SJCRH30 (cell line): ENCODE measurements at regions not wholly inside any gene's neighbourhood (a gene's known extent, or its start where the extent isn't known, plus 50 kb on each side); places are given as distances from the start of the nearest gene placed in this dataset.
A peak's percentile ranks its signal among the peaks of the same experiment; 100 is the strongest.
"Not testable (repeated sequence)": the region's sequence is repeated elsewhere in the genome, so short reads cannot be mapped to it uniquely, and the experiment has no call there.

Experiments used
- DNase-seq, 2 experiments: peaks; one replicate each; pipeline ENCODE4 v3.0.0-alpha.2; 2015 to 2020
- H3K27ac ChIP-seq: fragments of 250-450 bp; sonication (Bioruptor Pico); 2 replicates; pipeline ENCODE4 v1.5.1; 2020; ENCODE audit warnings: mild to moderate bottlenecking, moderate library complexity
- H3K27me3 ChIP-seq: fragments of 250-450 bp; sonication (Bioruptor Pico); 2 replicates; pipeline ENCODE4 v1.5.1; 2020; ENCODE audit warnings: mild to moderate bottlenecking, moderate library complexity
- H3K36me3 ChIP-seq: fragments of 250-450 bp; sonication (Bioruptor Pico); 2 replicates; pipeline ENCODE4 v1.5.1; 2020; ENCODE audit warnings: mild to moderate bottlenecking, moderate library complexity
- H3K4me1 ChIP-seq: fragments of 250-450 bp; sonication (Bioruptor Pico); 2 replicates; pipeline ENCODE4 v1.5.1; 2020; ENCODE audit warnings: mild to moderate bottlenecking, moderate library complexity
- H3K4me3 ChIP-seq: fragments of 250-450 bp; sonication (Bioruptor Pico); 2 replicates; pipeline ENCODE4 v1.5.1; 2020; ENCODE audit warnings: mild to moderate bottlenecking, moderate library complexity
- H3K9me3 ChIP-seq: fragments of 250-450 bp; sonication (Bioruptor Pico); replicated peaks from 2 replicates; pipeline ENCODE4 v1.5.1; 2020; ENCODE audit warnings: mild to moderate bottlenecking, moderate library complexity

DNA sequence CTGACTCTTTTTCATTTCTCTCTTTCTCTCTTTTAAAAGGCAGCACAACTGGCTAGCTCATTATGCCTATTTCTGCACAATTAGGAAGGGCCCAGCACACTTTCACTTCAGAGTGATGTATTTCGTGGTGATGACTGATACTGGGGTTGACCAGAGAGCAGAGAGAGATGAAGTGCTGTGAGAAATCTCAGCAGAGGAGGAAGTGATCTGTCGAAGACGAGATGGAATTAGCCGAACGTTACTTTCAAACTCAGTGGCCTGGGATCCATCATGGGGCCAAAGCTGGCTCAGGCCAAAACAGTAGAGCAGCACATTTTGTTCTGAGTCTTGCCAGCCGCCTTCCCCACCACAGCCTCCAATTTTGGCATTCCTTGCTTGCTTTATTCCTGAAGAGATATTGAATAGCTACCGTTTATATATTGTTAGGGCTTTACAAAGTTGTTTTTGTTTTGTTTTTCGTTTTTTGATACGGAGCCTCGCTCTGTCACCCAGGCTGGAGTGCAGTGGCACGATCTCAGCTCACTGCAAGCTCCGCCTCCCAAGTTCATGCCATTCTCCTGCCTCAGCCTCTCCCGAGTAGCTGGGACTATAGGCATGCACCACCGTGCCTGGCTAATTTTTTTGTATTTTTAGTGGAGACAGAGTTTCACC, 213.2 kb upstream of the ECI2 start:
- Histone ChIP-seq H3K27me3 (no peaks in the 10 kb centered on the region), H3K4me1 (peaks cover 35% of the 10 kb centered on the region)
- no peak for DNase-seq

DNA sequence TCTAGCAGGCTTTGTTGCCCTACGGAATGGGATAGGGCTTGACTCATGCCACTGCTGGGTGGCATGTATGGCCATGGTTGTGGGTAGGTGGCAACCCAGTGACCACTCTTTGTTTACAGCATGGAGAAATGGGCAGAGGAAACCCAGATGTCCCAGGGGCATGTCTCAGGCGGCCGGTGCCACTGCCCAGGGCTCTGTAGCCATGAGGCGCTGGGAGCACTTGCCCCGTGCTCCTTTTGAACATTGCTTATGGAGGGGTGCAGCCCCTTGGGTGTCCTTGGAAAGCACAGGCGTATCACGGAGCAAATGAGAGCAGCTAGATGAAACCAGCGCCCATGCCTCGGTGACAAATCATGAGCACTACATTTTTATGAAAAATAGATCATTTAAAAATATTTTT, 212.5 kb upstream of the ECI2 start:
- Histone ChIP-seq H3K9me3 (no peaks in the 10 kb centered on the region), H3K4me1 (peaks cover 28% of the 10 kb centered on the region), H3K27me3 (no peaks in the 10 kb centered on the region), H3K36me3 (no peaks in the 10 kb centered on the region), H3K27ac (no peak overlapping the region), H3K4me3 (no peak overlapping the region)
- no peak for DNase-seq

More for the DNA sequence above, 213.2 kb upstream of the ECI2 start:
- Histone ChIP-seq H3K9me3 (no peaks in the 10 kb centered on the region), H3K36me3 (no peaks in the 10 kb centered on the region), H3K27ac (no peak overlapping the region), H3K4me3 (no peak overlapping the region)

DNA sequence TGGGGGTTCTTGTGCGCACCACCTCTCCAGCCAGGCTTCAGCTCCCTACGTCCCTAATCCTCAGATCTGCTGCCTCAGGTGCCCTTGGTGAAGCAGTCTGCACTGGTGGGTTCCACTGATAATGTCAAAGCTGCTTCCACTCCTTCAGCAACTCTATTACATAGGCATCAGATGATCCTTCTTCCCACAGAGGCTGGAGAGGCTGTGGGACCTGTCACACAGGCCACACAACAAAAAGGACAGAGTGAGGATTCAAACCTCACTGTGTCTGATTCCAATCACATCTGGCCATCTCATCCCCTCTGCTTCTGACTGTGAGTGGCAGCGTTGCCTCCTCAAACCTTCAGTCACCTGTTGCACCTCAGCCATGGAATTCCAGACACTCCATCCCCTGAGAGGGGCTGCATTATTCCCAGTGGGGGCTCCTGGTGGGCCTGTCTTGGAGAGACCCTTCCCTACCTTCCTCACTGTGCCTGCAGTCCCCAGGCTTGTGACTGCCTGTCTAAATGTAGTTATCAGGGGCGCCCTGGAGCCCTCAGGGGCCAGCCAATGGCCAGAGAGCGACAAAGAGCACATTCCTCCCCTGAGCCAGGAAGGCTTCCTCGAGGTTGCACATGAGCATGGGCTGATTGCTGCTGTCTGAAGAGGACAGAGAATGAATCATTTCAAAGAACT, 211.4 kb upstream of the ECI2 start:
- peaks cover 22% of the 10 kb centered on the region for H3K4me1 ChIP-seq
- no peak overlapping the region for H3K27ac ChIP-seq
- H3K27me3 ChIP-seq = no peaks in the 10 kb centered on the region
- DNase-seq = no peak
- no peak overlapping the region for H3K4me3 ChIP-seq
- no peaks in the 10 kb centered on the region for H3K9me3 ChIP-seq
- H3K36me3 ChIP-seq = no peaks in the 10 kb centered on the region

DNA sequence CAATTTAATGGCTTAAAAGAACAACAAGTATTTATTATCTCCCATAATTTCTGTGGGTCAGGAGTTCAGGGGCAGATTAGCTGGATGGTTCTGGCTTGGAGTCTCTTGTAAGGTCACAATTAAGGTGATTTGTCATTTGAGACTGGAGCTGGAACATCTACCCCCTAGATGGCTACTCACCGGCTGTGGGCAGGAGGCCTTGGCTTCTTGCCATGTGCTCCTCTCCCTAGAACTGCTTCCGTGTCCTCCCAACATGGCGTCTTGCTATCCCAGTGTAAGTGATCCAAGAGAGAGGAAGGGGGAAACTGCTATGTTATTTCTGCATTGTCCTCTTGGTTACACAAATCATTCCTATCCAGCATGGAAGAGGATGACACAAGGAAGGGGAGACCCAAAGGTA, 210.2 kb upstream of the ECI2 start:
- DNase-seq = peak in 1 of 2 experiments; percentile 43
- Histone ChIP-seq H3K27ac (no peak overlapping the region), H3K9me3 (no peaks in the 10 kb centered on the region), H3K4me3 (no peak overlapping the region), H3K27me3 (no peaks in the 10 kb centered on the region), H3K4me1 (peaks cover 13% of the 10 kb centered on the region), H3K36me3 (no peaks in the 10 kb centered on the region)

DNA sequence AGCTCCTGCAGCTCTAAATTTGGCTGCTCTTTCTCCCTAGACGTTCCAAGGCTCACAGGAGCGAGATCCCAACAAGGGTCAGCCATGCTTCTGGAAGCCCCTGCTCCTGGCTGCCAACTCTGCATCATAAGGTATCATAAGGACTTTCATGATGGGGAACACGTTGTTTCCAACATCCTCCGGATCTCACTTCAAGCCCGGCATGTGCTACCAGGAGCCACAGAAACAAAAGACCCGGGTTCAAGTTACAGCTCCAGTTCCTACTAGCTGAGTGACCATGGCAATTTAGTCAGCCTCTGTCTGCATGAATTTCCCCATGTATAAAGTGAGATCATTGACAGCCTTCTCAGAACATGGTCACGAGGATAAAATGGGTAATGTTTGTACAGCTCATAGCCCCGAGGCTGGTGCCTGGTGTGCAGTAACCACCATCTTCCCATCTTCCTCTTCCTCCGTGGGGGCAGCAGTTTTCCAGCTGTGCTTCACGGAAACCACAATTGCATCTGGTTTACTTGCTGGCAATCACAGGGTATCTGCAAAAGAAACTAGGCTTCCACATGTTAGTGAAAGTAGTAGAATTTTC, 209.0 kb upstream of the ECI2 start:
- Histone ChIP-seq H3K36me3 (no peaks in the 10 kb centered on the region), H3K4me1 (peaks cover 16% of the 10 kb centered on the region), H3K9me3 (no peaks in the 10 kb centered on the region), H3K4me3 (no peak overlapping the region), H3K27me3 (no peaks in the 10 kb centered on the region), H3K27ac (no peak overlapping the region)
- DNase-seq = peak in 1 of 2 experiments; percentile 26

DNA sequence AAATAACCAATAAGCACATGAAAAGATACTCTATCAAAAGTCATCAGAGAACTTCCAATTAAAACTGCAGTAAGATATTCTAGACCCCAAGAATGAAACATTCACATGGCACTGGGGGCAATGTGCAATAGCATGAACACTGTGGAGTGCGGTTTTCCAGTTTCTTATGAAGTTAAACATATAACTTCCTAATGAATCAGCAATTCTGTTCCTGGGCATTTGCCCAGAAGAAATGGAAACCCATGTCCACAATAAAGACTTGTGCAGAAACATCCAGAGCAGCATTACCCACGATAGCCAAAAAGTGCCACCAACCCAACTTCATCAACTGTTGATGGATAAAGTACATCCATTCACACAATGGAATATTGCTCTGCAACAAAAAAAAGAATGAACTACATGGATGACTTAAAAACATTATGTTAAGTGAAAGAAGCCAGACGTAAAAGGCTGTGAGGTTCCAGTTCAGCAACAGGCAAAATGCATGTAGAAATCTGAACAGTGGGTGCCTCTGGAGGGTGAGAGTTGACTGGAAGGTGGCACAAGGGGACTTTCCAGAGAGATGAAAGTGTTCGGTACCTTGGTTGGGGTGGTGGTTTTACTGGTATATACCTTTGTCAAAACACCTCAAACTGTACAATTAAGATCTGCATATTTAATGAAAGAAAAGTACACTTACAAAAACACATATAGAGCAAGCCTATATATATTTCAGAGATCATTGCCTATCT, 207.2 kb upstream of the ECI2 start:
- Histone ChIP-seq H3K9me3 (no peaks in the 10 kb centered on the region), H3K4me1 (peaks cover 16% of the 10 kb centered on the region), H3K27me3 (no peaks in the 10 kb centered on the region), H3K36me3 (no peaks in the 10 kb centered on the region), H3K4me3 (no peak overlapping the region), H3K27ac (no peak overlapping the region)
- DNase-seq = no peak

DNA sequence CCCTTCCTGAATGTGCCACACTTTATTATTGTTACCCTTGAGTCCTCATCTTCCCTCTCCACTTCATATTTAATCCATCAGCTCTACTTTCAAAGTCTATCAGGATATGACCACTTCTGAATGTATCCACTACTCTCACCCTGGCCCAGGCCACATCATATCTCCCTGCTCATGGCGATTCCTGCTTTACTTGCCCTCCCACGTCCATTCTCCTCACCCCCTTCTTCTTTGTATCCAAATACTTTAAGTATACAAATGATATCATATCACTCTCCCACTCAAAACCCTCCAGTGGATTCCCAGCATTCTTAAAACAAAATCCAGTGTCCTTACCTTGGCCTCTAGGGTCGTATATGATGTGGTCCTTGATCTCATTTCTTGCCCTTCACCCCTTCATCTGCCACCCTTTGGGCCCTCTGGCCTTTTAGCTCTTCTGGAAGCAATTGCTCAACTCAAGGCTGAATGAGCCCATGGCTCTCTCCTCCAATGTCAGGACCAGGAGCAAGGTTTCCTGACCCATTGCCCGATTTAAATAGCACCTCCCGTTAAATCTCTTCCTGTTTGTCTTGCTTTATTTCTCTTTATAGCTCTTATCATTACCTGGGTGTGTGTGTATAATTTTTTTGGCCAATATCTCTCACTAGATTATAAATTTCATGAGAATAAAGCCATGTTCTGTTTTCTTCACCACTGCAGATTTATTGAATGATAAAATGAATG, 205.9 kb upstream of the ECI2 start:
- H3K36me3 ChIP-seq = no peaks in the 10 kb centered on the region
- no peaks in the 10 kb centered on the region for H3K27me3 ChIP-seq
- DNase-seq = no peak
- H3K4me3 ChIP-seq = no peak overlapping the region
- H3K27ac ChIP-seq = no peak overlapping the region
- no peaks in the 10 kb centered on the region for H3K9me3 ChIP-seq
- H3K4me1 ChIP-seq = peaks cover 16% of the 10 kb centered on the region

DNA sequence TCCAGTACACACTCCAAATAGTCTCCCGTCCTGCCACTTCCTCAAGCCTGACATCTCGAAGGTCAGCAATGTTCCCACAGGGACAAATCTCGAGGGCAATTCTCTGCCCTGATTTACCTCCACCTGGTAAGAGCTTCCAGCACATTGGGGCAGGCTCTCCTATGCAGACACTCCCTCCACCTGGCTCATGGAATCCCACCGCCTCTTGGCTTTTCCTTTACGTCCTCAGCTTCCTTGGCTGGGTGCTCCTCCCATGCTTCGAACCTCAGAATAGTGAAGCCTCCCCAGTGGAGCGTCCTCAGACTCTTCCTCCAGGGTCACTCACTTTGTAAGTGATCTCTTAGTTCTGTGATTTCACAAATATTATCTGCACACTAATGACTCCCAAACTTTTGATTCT, 205.2 kb upstream of the ECI2 start:
- Histone ChIP-seq H3K9me3 (no peaks in the 10 kb centered on the region), H3K4me3 (no peak overlapping the region), H3K27ac (no peak overlapping the region), H3K36me3 (no peaks in the 10 kb centered on the region), H3K4me1 (peaks cover 13% of the 10 kb centered on the region), H3K27me3 (no peaks in the 10 kb centered on the region)
- DNase-seq = no peak

DNA sequence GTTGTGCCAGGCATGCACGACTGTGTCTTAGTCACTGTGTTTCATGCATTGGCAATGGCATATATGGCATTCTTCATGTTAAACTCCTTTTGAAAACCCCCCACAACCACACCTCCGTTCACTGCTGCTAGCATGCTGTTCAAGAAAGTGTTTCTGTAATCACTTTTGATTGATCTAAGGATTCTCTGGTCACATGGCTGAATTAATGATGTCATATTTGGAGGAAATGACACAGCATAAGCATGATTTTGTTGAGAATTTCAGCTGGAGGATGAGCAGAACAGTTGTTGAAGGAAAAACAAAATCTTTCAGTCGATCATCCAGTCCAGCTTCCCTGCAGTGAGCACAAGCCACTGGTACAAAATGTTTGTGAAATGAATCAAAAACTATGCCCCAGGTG, 203.5 kb upstream of the ECI2 start:
- DNase-seq = no peak
- Histone ChIP-seq H3K27ac (no peak overlapping the region), H3K36me3 (no peaks in the 10 kb centered on the region)

DNA sequence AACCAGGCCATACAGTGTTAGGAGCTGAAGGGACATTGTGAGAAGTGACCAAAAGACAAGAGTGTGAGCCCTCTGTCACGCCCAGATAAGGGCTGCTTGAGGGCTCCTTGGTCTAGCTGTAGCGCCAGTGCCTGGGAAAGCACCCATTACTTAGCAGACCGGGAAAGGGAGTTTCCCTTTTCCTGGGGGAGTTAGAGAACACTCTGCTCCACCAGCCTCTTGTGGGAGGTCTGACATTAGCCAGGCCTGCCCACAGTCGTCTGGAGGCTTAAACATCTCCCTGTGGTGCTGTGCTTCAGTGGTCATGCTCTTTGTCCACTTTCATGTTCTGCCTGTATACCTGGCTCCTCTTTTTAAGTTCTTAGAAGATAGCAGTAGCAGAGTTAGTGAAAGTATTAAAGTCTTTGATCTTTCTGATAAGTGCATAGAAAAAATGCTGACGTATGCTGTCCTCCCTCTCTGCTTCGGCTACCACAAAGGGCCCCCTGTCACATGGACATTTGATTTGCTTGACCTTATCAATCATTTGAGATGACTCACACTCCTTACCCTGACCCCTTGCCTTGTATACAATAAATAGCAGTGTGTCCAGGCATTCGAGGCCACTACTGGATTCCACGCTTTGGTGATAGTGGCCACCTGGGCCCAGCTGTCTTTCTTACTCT, 201.5 kb upstream of the ECI2 start:
- H3K36me3 ChIP-seq = no peaks in the 10 kb centered on the region
- H3K27me3 ChIP-seq = no peaks in the 10 kb centered on the region
- no peaks in the 10 kb centered on the region for H3K9me3 ChIP-seq
- H3K4me3 ChIP-seq = no peak overlapping the region
- H3K27ac ChIP-seq = no peak overlapping the region
- H3K4me1 ChIP-seq = peaks cover 5% of the 10 kb centered on the region
- DNase-seq = no peak

More for the DNA sequence above, 203.5 kb upstream of the ECI2 start:
- Histone ChIP-seq H3K4me1 (peaks cover 5% of the 10 kb centered on the region), H3K27me3 (no peaks in the 10 kb centered on the region), H3K4me3 (no peak overlapping the region), H3K9me3 (no peaks in the 10 kb centered on the region)

DNA sequence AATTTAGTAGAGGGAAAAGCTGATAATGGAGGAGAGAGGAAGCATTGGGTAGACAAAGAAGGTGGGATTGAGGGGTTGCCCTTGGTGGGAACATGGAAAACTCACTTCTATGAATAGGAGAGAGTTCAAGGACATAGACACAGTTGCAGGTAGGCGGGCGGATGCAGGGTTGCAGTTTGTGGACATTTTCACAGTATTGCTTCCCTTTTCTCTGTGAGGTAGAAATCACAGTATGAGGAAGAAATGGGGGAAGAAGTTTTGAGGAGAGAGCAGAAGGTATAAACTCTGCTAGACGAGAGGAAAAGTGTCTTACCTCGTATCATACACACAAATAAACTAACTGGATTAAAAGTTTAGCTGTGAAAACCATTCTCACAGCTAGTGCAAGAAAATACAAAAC, 200.7 kb upstream of the ECI2 start:
- Histone ChIP-seq H3K4me1 (peaks cover 5% of the 10 kb centered on the region), H3K9me3 (no peaks in the 10 kb centered on the region), H3K36me3 (no peaks in the 10 kb centered on the region), H3K4me3 (no peak overlapping the region), H3K27me3 (no peaks in the 10 kb centered on the region), H3K27ac (no peak overlapping the region)
- DNase-seq = no peak

DNA sequence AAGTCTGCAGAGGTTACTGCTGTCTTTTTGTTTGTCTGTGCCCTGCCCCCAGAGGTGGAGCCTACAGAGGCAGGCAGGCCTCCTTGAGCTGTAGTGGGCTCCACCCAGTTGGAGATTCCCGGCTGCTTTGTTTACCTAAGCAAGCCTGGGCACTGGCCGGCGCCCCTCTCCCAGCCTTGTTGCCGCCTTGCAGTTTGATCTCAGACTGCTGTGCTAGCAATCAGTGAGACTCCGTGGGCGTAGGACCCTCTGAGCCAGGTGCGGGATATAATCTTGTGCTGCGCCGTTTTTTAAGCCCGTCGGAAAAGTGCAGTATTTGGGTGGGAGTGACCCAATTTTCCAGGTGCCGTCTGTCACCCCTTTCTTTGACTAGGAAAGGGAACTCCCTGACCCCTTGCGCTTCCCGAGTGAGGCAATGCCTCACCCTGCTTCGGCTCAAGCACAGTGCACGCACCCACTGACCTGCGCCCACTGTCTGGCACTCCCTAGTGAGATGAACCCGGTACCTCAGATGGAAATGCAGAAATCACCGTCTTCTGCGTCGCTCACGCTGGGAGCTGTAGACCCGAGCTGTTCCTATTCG, 198.9 kb upstream of the ECI2 start:
- H3K4me3 ChIP-seq = peak overlapping the region; percentile 36
- H3K27me3 ChIP-seq, H3K4me1 ChIP-seq, H3K36me3 ChIP-seq, DNase-seq, H3K9me3 ChIP-seq, H3K27ac ChIP-seq: not testable (repeated sequence)

DNA sequence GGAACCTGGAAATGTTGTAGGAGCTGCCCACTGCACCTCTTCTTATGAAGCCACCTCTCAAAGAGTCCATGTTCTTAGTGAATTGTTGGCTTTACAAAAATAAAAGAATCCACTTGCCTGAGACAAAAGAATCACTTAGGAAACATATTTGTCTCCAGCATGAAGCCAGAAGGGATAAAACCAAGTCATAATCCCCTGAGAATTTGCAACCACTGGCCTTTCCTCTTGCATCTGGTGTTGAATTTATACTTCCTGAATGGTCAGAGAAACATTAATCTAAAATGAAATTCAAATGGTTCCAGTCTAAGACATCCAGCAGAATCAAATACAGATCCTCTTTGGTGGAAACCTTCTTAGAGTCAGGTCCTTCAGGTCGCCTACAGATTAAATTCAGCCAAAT, 192.5 kb upstream of the ECI2 start:
- Histone ChIP-seq H3K4me3 (no peak overlapping the region), H3K36me3 (no peaks in the 10 kb centered on the region), H3K9me3 (no peaks in the 10 kb centered on the region), H3K27me3 (no peaks in the 10 kb centered on the region), H3K4me1 (peaks cover 7% of the 10 kb centered on the region), H3K27ac (no peak overlapping the region)
- DNase-seq = peak in 1 of 2 experiments; percentile 25

DNA sequence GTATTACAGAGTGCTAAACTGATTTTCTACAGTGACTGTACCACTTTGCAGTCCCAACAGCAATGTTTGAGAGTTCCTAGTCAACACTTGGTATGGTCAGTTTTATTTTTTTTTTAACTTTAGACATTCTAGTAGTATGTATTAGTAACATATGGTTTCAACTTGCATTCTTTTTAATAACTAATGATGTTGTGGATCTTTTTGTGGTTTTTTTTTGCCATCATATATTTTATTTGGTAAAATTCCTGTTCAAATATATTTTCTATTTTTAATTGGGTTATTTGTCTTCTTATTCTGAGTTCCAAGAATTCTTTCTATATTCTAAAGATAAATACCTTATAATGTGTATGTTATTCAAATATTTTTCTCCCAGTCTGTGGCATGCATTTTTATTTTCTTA, 189.4 kb upstream of the ECI2 start:
- Histone ChIP-seq H3K27ac (no peak overlapping the region), H3K4me1 (peaks cover 35% of the 10 kb centered on the region), H3K36me3 (no peaks in the 10 kb centered on the region), H3K4me3 (no peak overlapping the region), H3K27me3 (no peaks in the 10 kb centered on the region), H3K9me3 (no peaks in the 10 kb centered on the region)
- no peak for DNase-seq
